ENCODE measurements at regions not wholly inside any gene's neighbourhood (a gene's known extent, or its start where the extent isn't known, plus 50 kb on each side); places are given as distances from the start of the nearest gene placed in this dataset.
"Not testable (repeated sequence)": the region's sequence is repeated elsewhere in the genome, so short reads cannot be mapped to it uniquely, and the experiment has no call there.

DNA sequence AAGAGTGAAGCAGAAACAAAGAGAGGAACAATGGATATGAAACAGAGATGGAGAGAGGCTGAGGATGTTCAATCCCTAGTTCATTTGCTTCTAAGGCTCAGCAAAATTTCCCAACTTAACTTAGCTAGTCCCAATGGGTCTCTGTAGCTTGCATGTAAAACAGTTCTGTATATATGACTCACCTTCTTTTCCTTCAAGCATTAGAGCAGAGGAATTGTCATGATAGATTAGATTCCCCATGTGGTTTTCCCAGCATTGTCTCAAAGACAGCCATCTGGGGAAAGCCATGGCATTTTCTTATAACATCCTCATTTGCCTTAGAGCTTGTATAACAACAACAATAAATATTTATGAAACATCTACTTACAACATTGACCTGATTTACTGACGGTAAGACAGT lies 93.9 kb upstream of the GATB start:
- ChIA-PET POLR2A (ENCODE audit: partially characterized antibody) (no interaction called here), CTCF (ENCODE audit: partially characterized antibody) (no interaction called here)
- Mint-ChIP-seq H3K4me1 (peaks cover 0 to 3% (median 1%) of the 10 kb centered on the region in 4 donors), H3K27me3 (peaks cover 4 to 13% of the 10 kb centered on the region in 2 donors), H3K4me3 (no peak overlapping the region), H3K27ac (no peak overlapping the region), H3K36me3 (no peaks in the 10 kb centered on the region), H3K9me3 (peaks cover 0 to 3% (median under 1%) of the 10 kb centered on the region in 8 donors)
- no peak for DNase-seq
- no peaks in the 10 kb centered on the region for H3K4me1 ChIP-seq (ENCODE audit: insufficient read depth, low read length)
- no peaks in the 10 kb centered on the region for H3K27me3 ChIP-seq (ENCODE audit: insufficient read depth, low read length)
- no peaks in the 10 kb centered on the region for H3K36me3 ChIP-seq (ENCODE audit: insufficient read depth, low read length)
- intact Hi-C loops (cut with micrococcal nuclease), result no loop called here
- H3K4me3 ChIP-seq (ENCODE audit: low read length in 2 of 2), result no peak overlapping the region
- H3K27ac ChIP-seq (ENCODE audit: low read depth, low read length), result no peak overlapping the region
- H3K9me3 ChIP-seq (ENCODE audit: control insufficient read depth in 1 of 2, low read length in 2 of 2), result no peaks in the 10 kb centered on the region

DNA sequence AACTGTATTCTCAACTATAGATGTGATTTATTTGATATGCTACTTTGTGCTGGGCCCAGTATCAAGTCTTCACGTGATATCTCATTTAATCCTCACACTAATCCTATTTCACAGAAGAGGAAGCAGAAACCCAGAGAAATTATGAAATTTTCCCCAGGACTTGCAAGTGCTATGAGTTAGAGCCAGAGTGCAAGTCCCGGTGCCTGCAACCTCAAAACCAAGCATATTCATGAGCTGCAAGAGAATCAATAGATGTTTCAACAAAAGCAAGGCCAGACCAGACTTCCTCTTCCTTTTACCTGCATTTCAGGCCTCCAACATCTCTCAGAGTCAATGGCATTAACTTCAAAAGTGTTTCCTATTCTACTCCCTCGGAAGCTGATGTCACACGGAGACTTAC lies 92.2 kb upstream of the GATB start:
- no peaks in the 10 kb centered on the region for H3K36me3 ChIP-seq (ENCODE audit: insufficient read depth, low read length)
- DNase-seq, result no peak
- CTCF ChIA-PET (ENCODE audit: partially characterized antibody), result no interaction called here
- intact Hi-C loops (cut with micrococcal nuclease), result no loop called here
- Mint-ChIP-seq H3K9me3 (peaks cover 0 to 6% (median 2%) of the 10 kb centered on the region in 8 donors), H3K4me3 (no peak overlapping the region), H3K27me3 (peaks cover 4 to 13% of the 10 kb centered on the region in 2 donors), H3K27ac (no peak overlapping the region), H3K36me3 (no peaks in the 10 kb centered on the region), H3K4me1 (peaks cover 0 to 3% (median 1%) of the 10 kb centered on the region in 4 donors)
- H3K4me1 ChIP-seq (ENCODE audit: insufficient read depth, low read length), result no peaks in the 10 kb centered on the region
- no peak overlapping the region for H3K4me3 ChIP-seq (ENCODE audit: low read length in 2 of 2)
- H3K27ac ChIP-seq (ENCODE audit: low read depth, low read length), result no peak overlapping the region
- H3K27me3 ChIP-seq (ENCODE audit: insufficient read depth, low read length), result no peaks in the 10 kb centered on the region
- H3K9me3 ChIP-seq (ENCODE audit: control insufficient read depth in 1 of 2, low read length in 2 of 2), result no peaks in the 10 kb centered on the region
- POLR2A ChIA-PET (ENCODE audit: partially characterized antibody), result no interaction called here

DNA sequence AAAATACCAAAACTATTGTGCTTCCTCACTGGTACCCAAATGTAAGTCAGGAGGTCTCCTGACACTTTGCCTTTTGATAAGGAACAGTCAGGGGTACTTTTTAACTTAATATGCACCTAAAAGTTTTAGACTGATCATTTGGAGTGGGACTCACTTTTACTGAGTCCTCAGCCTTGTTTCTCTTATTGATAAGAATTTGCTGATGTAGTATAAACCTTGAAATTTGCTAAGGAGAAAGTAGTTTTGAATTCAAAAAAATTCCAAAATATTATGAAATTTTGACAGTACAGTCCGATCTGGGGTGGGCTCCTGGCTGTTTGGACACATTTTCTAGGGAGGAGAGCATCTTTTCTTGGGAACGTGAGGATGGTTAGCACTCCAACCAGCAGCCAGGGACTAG lies 91.4 kb upstream of the GATB start:
- POLR2A ChIA-PET (ENCODE audit: partially characterized antibody), result no interaction called here
- H3K4me1 Mint-ChIP-seq, result no peaks in the 10 kb centered on the region
- H3K27me3 Mint-ChIP-seq, result peaks cover 4 to 13% of the 10 kb centered on the region in 2 donors
- no peak for DNase-seq
- H3K4me3 ChIP-seq (ENCODE audit: low read length in 2 of 2), result no peak overlapping the region
- intact Hi-C loops (cut with micrococcal nuclease), result no loop called here
- H3K9me3 ChIP-seq (ENCODE audit: control insufficient read depth in 1 of 2, low read length in 2 of 2), result no peaks in the 10 kb centered on the region
- H3K4me1 ChIP-seq (ENCODE audit: insufficient read depth, low read length), result no peaks in the 10 kb centered on the region
- H3K9me3 Mint-ChIP-seq, result peaks cover 0 to 8% (median 2%) of the 10 kb centered on the region in 8 donors
- H3K36me3 Mint-ChIP-seq, result no peaks in the 10 kb centered on the region
- H3K27me3 ChIP-seq (ENCODE audit: insufficient read depth, low read length), result no peaks in the 10 kb centered on the region
- CTCF ChIA-PET (ENCODE audit: partially characterized antibody), result no interaction called here
- H3K36me3 ChIP-seq (ENCODE audit: insufficient read depth, low read length), result no peaks in the 10 kb centered on the region
- no peak overlapping the region for H3K27ac Mint-ChIP-seq
- H3K27ac ChIP-seq (ENCODE audit: low read depth, low read length), result no peak overlapping the region
- H3K4me3 Mint-ChIP-seq, result no peak overlapping the region

DNA sequence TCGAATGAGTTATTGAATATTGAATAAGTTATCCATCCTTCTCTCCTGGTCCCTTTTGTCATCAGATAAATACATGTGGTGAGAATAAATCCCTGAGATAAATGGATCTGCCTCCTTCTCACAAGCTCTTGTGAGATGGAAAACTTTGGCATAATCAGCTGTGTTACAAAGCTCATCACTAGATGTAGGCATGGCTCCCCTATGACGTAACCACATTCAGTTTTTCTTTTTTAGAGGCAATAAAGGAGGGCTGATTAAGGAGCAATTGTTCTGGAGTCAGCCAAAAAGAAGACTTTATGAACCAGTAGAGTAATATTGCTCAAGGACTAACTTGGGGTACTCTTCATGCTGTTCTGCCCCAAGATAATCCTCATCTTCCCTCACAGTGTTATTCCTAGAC lies 90.5 kb upstream of the GATB start:
- DNase-seq, result no peak
- H3K4me3 ChIP-seq (ENCODE audit: low read length in 2 of 2), result no peak overlapping the region
- H3K9me3 ChIP-seq (ENCODE audit: control insufficient read depth in 1 of 2, low read length in 2 of 2), result no peaks in the 10 kb centered on the region
- Mint-ChIP-seq H3K4me3 (no peak overlapping the region), H3K27me3 (peaks cover 4 to 13% of the 10 kb centered on the region in 2 donors), H3K9me3 (peaks cover 0 to 8% (median 2%) of the 10 kb centered on the region in 8 donors), H3K4me1 (no peaks in the 10 kb centered on the region), H3K27ac (no peak overlapping the region), H3K36me3 (no peaks in the 10 kb centered on the region)
- intact Hi-C loops (cut with micrococcal nuclease), result no loop called here
- no peaks in the 10 kb centered on the region for H3K27me3 ChIP-seq (ENCODE audit: insufficient read depth, low read length)
- no peaks in the 10 kb centered on the region for H3K36me3 ChIP-seq (ENCODE audit: insufficient read depth, low read length)
- POLR2A ChIA-PET (ENCODE audit: partially characterized antibody), result no interaction called here
- no peak overlapping the region for H3K27ac ChIP-seq (ENCODE audit: low read depth, low read length)
- CTCF ChIA-PET (ENCODE audit: partially characterized antibody), result no interaction called here
- no peaks in the 10 kb centered on the region for H3K4me1 ChIP-seq (ENCODE audit: insufficient read depth, low read length)

DNA sequence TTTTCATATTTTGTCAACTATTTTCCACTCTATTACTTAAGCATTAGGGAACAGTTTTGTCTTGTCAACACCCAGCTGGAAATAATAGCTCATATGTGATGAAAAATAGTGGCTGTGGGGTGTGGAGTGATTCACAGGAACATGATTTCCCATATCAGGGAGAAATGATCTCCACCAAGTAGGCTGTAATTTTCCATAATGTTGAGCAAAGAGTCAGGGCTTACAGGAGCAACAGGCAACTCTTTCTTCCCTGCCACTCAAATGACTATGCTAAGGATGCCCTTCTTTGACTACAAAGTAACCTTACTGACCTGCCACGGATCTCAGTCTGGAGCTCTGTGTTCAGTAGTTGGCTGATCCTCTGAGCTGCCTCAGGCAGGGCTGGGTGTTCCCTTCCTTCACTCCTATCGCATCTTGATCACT lies 90.0 kb upstream of the GATB start:
- intact Hi-C loops (cut with micrococcal nuclease), result no loop called here
- H3K36me3 ChIP-seq (ENCODE audit: insufficient read depth, low read length), result no peaks in the 10 kb centered on the region
- Mint-ChIP-seq H3K9me3 (peaks cover 0 to 8% (median 2%) of the 10 kb centered on the region in 8 donors), H3K4me3 (no peak overlapping the region), H3K27me3 (peaks cover 8 to 15% of the 10 kb centered on the region in 2 donors), H3K27ac (no peak overlapping the region), H3K36me3 (no peaks in the 10 kb centered on the region), H3K4me1 (no peaks in the 10 kb centered on the region)
- H3K4me3 ChIP-seq (ENCODE audit: low read length in 2 of 2), result no peak overlapping the region
- CTCF ChIA-PET (ENCODE audit: partially characterized antibody), result interaction anchor here (0.8 kb wide), 1 partner anchor 31 kb away, joined by 3 read pairs; no protein-coding TSS in a partner anchor
- no peaks in the 10 kb centered on the region for H3K4me1 ChIP-seq (ENCODE audit: insufficient read depth, low read length)
- no peak for DNase-seq
- H3K9me3 ChIP-seq (ENCODE audit: control insufficient read depth in 1 of 2, low read length in 2 of 2), result no peaks in the 10 kb centered on the region
- no peak overlapping the region for H3K27ac ChIP-seq (ENCODE audit: low read depth, low read length)
- H3K27me3 ChIP-seq (ENCODE audit: insufficient read depth, low read length), result no peaks in the 10 kb centered on the region
- POLR2A ChIA-PET (ENCODE audit: partially characterized antibody), result no interaction called here

DNA sequence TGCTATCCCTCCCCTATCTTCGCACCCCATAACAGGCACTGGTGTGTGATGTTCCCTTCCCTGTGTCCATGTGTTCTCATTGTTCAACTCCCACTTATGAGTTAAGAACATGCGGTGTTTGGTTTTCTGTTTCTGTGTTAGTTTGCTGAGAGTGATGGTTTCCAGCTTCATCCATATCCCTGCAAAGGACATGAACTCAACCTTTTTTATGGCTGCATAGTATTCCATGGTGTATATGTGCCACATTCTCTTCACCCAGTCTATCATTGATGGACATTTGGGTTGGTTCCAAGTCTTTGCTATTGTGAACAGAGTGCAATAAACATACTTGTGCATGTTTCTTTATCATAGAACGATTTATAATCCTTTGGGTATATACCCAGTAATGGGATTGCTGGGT lies 84.7 kb upstream of the GATB start:
- H3K36me3 ChIP-seq (ENCODE audit: insufficient read depth, low read length); POLR2A ChIA-PET (ENCODE audit: partially characterized antibody); H3K9me3 ChIP-seq (ENCODE audit: control insufficient read depth in 1 of 2, low read length in 2 of 2); H3K27ac ChIP-seq (ENCODE audit: low read depth, low read length); H3K4me1 Mint-ChIP-seq; H3K27me3 ChIP-seq (ENCODE audit: insufficient read depth, low read length); H3K4me1 ChIP-seq (ENCODE audit: insufficient read depth, low read length); H3K4me3 Mint-ChIP-seq; H3K4me3 ChIP-seq (ENCODE audit: low read length in 2 of 2); H3K36me3 Mint-ChIP-seq; H3K9me3 Mint-ChIP-seq; intact Hi-C loops (cut with micrococcal nuclease); DNase-seq; CTCF ChIA-PET (ENCODE audit: partially characterized antibody); H3K27ac Mint-ChIP-seq; H3K27me3 Mint-ChIP-seq: not testable (repeated sequence)

DNA sequence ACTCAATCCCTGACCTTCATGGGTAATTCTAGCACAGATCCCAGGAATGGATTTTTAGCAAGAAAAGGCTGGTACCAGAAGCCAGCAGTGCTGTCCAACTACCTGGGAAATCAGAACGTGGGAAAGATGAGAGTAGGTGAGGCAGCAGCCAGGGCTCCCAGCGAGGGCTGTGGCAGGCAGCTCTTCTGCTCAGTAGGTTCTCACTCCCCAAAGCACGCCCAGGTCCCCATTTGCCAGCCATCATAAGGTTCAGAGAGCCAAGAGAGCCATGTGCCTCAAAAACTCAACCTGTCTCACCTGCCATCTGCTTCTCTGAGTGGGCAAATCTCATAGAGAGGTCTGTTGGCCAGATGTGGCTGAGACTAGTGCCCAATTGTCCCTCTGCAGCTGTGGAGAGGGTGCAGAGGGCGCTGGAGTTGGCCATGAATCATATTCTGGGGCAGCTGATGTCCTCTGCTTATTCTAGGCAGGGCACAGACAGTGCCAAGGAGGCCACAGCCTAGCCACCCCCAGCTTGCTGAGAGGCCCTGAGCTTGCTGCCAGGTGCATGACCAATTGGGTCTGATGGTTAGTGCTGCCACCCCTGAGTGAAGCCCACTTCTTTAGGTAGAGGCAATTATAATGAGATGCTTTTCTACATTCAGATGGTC lies 81.7 kb upstream of the GATB start:
- Histone ChIP-seq H3K36me3 (ENCODE audit: insufficient read depth, low read length) (no peaks in the 10 kb centered on the region), H3K4me1 (ENCODE audit: insufficient read depth, low read length) (no peaks in the 10 kb centered on the region), H3K4me3 (ENCODE audit: low read length in 2 of 2) (no peak overlapping the region), H3K9me3 (ENCODE audit: control insufficient read depth in 1 of 2, low read length in 2 of 2) (no peaks in the 10 kb centered on the region), H3K27me3 (ENCODE audit: insufficient read depth, low read length) (no peaks in the 10 kb centered on the region), H3K27ac (ENCODE audit: low read depth, low read length) (no peak overlapping the region)
- DNase-seq, result no peak
- Mint-ChIP-seq H3K27ac (no peak overlapping the region), H3K4me1 (no peaks in the 10 kb centered on the region), H3K4me3 (no peak overlapping the region), H3K36me3 (no peaks in the 10 kb centered on the region), H3K9me3 (peaks cover 0 to 2% (median 0%) of the 10 kb centered on the region in 8 donors), H3K27me3 (peaks cover 2 to 4% of the 10 kb centered on the region in 2 donors)
- CTCF ChIA-PET (ENCODE audit: partially characterized antibody), result interaction anchor here (1.4 kb wide), 1 partner anchor 507 kb away, joined by 3 read pairs; no protein-coding TSS in a partner anchor
- POLR2A ChIA-PET (ENCODE audit: partially characterized antibody), result no interaction called here
- intact Hi-C loops (cut with micrococcal nuclease), result no loop called here

DNA sequence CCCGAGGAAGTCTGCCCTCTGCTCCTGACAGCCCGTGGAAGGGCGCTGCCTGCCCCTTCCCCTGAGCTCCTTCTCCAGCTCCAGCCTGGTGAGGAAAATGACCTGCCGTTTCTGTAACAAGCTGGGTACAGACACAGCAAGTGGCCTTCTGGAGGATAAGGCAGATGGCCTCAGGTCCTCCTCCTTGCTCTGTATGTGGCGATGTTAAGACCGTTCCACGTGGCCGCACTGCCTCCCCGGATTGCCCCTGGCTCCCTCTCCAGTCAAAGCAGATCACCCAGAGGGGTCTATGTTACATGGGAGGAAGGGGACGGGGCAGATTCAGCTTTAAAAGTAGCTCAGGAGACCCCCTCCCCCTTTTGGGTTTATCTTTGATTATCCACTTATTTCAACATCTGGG lies 80.3 kb upstream of the GATB start:
- Histone ChIP-seq H3K36me3 (ENCODE audit: insufficient read depth, low read length) (no peaks in the 10 kb centered on the region), H3K4me3 (ENCODE audit: low read length in 2 of 2) (no peak overlapping the region), H3K9me3 (ENCODE audit: control insufficient read depth in 1 of 2, low read length in 2 of 2) (no peaks in the 10 kb centered on the region), H3K27me3 (ENCODE audit: insufficient read depth, low read length) (no peaks in the 10 kb centered on the region), H3K4me1 (ENCODE audit: insufficient read depth, low read length) (no peaks in the 10 kb centered on the region), H3K27ac (ENCODE audit: low read depth, low read length) (no peak overlapping the region)
- Mint-ChIP-seq H3K27me3 (peaks cover 0 to 2% of the 10 kb centered on the region in 2 donors), H3K36me3 (no peaks in the 10 kb centered on the region), H3K27ac (no peak overlapping the region), H3K4me1 (no peaks in the 10 kb centered on the region), H3K4me3 (no peak overlapping the region), H3K9me3 (peaks cover 0 to 2% (median 0%) of the 10 kb centered on the region in 8 donors)
- ChIA-PET POLR2A (ENCODE audit: partially characterized antibody) (no interaction called here), CTCF (ENCODE audit: partially characterized antibody) (no interaction called here)
- DNase-seq, result no peak
- intact Hi-C loops (cut with micrococcal nuclease), result no loop called here

Data from CD4-positive, alpha-beta memory T cell (primary cell).